Subcutaneous abdominal adipose tissue (tissue), 5 donors: ENCODE measurements at regions not wholly inside any gene's neighbourhood (a gene's known extent, or its start where the extent isn't known, plus 50 kb on each side); places are given as distances from the start of the nearest gene placed in this dataset.

ENCODE experiments used
- H3K27ac ChIP-seq: one replicate; pipeline ENCODE4 v1.7.0; 2013; ENCODE audit warnings: low read depth, mild to moderate bottlenecking, inconsistent platforms, low read length, moderate library complexity
- H3K27me3 ChIP-seq, 5 donors: one replicate each; pipeline ENCODE4 v1.7.0; 2013; ENCODE audit warnings: low read length in 5 of 5, inconsistent platforms in 1 of 5; ENCODE audit not compliant: control insufficient read depth in 5 of 5, insufficient read depth in 4 of 5
- H3K36me3 ChIP-seq, 5 donors: one replicate each; pipeline ENCODE4 v1.7.0; 2013; ENCODE audit warnings: low read length in 5 of 5; ENCODE audit not compliant: control insufficient read depth in 5 of 5, insufficient read depth in 5 of 5
- H3K4me1 ChIP-seq, 5 donors: one replicate each; pipeline ENCODE4 v1.7.0; 2013; ENCODE audit warnings: low read length in 5 of 5, mild to moderate bottlenecking in 3 of 5, moderate library complexity in 1 of 5; ENCODE audit not compliant: control insufficient read depth in 5 of 5, insufficient read depth in 5 of 5
- H3K4me3 ChIP-seq, 5 donors: one replicate each; pipeline ENCODE4 v1.7.0; 2013; ENCODE audit warnings: low read length in 5 of 5, low read depth in 1 of 5
- H3K9ac ChIP-seq, 5 donors: one replicate each; pipeline ENCODE4 v1.7.0; 2013; ENCODE audit warnings: low read length in 5 of 5, mild to moderate bottlenecking in 4 of 5, moderate library complexity in 3 of 5
- H3K9me3 ChIP-seq, 5 donors: one replicate each; pipeline ENCODE4 v1.7.0; 2013; ENCODE audit warnings: low read length in 5 of 5; ENCODE audit not compliant: control insufficient read depth in 5 of 5
- donor health status: healthy.
- donor health status: healthy.
- donor health status: healthy.
- donor health status: healthy.
- donor health status: healthy.

GRCh38 chr15:62482785-62483429 lies 317.8 kb upstream of the C2CD4B start:
- Histone ChIP-seq H3K9me3 (no peaks in the 10 kb centered on the region), H3K4me1 (peaks cover 4 to 49% (median 34%) of the 10 kb centered on the region in 5 donors), H3K27ac (peak overlapping the region; percentile 75), H3K36me3 (no peaks in the 10 kb centered on the region), H3K4me3 (no peak overlapping the region), H3K27me3 (no peaks in the 10 kb centered on the region), H3K9ac (no peak overlapping the region)

DNA sequence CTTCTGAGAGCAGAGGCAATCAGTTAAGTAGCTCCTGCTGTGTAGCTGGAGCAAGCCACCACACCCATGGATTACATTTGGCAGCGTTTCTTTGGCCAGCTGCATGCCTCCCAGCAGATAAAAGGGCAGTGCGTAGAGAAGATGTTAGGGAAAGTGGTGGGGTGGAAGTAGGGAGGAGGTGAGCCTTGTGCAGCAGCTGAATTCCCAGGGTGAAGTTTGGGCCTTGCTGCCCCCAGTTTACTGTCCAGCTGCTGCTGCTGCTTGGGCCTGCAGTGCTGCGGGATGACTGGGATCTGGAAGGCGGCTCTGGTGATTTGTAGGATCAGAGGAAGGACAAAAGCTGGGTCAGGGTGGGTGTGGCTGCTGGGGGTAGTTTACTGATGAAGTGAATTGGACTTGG lies 318.7 kb upstream of the C2CD4B start:
- no peak overlapping the region for H3K9ac ChIP-seq
- H3K27ac ChIP-seq: peak overlapping the region; percentile 75
- peaks cover 4 to 45% (median 31%) of the 10 kb centered on the region in 5 donors for H3K4me1 ChIP-seq

GRCh38 chr15:62485170-62485720 lies 320.2 kb upstream of the C2CD4B start:
- H3K4me1 ChIP-seq: peaks cover 4 to 45% (median 34%) of the 10 kb centered on the region in 5 donors
- H3K9ac ChIP-seq: peak overlapping the region in 1 of 5 donors; percentile 36
- H3K4me3 ChIP-seq: no peak overlapping the region
- H3K9me3 ChIP-seq: no peaks in the 10 kb centered on the region
- no peaks in the 10 kb centered on the region for H3K27me3 ChIP-seq
- peak overlapping the region; percentile 75 for H3K27ac ChIP-seq
- no peaks in the 10 kb centered on the region for H3K36me3 ChIP-seq

More for the DNA sequence above, 318.7 kb upstream of the C2CD4B start:
- Histone ChIP-seq H3K9me3 (no peaks in the 10 kb centered on the region), H3K4me3 (no peak overlapping the region), H3K36me3 (no peaks in the 10 kb centered on the region), H3K27me3 (no peaks in the 10 kb centered on the region)

GRCh38 chr15:62486041-62486440 lies 321.0 kb upstream of the C2CD4B start:
- Histone ChIP-seq H3K4me1 (peaks cover 4 to 49% (median 34%) of the 10 kb centered on the region in 5 donors), H3K36me3 (no peaks in the 10 kb centered on the region), H3K9me3 (no peaks in the 10 kb centered on the region), H3K27ac (peak overlapping the region; percentile 75), H3K4me3 (no peak overlapping the region), H3K9ac (peak overlapping the region in 1 of 5 donors; percentile 36), H3K27me3 (no peaks in the 10 kb centered on the region)

DNA sequence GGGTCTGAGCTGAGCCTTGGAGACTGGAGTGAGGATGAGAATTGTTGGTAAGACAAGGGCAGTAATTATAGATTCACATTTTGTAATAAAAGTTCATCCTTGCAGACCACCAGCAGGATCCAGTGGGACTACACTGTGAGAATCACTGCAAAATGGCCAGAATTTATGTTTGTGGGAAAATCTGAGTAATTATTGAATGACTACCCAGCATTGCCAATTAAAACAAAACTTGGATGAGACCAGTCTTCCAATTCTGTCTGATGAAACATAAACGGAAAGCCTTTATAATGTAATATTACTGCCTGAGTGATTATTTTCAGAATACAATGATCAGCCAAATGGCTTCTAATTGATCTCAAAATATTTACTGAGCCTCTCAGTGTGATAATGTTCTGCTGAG lies 323.3 kb upstream of the C2CD4B start:
- Histone ChIP-seq H3K36me3 (no peaks in the 10 kb centered on the region), H3K9me3 (no peaks in the 10 kb centered on the region), H3K4me3 (no peak overlapping the region), H3K27ac (peak overlapping the region; percentile 39), H3K27me3 (no peaks in the 10 kb centered on the region), H3K9ac (no peak overlapping the region), H3K4me1 (peaks cover 2 to 53% (median 39%) of the 10 kb centered on the region in 5 donors)

GRCh38 chr15:62491642-62492041 lies 326.6 kb upstream of the C2CD4B start:
- Histone ChIP-seq H3K9ac (no peak overlapping the region), H3K9me3 (no peaks in the 10 kb centered on the region)

DNA sequence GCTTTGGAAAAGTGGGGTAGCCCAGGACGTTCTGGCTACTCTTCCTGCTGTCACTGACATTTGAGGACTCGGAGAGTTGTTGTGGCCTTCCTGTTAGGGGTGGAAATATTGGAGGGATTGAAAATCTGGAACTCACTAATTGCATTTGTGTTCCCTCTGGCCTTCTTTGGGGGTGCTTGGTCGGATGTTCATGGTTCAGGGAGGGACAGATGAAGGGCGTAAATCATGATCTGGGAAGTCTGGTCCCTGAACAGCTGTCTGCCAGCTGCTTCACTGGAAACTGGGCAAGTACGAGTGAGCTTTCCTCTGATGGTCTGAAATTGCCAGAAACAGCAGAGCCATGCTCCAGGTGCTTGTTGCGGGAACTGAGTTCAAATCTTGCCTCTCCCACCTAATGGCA lies 327.8 kb upstream of the C2CD4B start:
- Histone ChIP-seq H3K9me3 (no peaks in the 10 kb centered on the region), H3K4me1 (peaks cover 11 to 56% (median 51%) of the 10 kb centered on the region in 5 donors), H3K9ac (no peak overlapping the region)

More at GRCh38 chr15:62491642-62492041, 326.6 kb upstream of the C2CD4B start:
- Histone ChIP-seq H3K27me3 (no peaks in the 10 kb centered on the region), H3K36me3 (no peaks in the 10 kb centered on the region), H3K4me3 (no peak overlapping the region), H3K4me1 (peaks cover 11 to 49% (median 43%) of the 10 kb centered on the region in 5 donors), H3K27ac (peak overlapping the region; percentile 58)

GRCh38 chr15:62494197-62494596 lies 329.1 kb upstream of the C2CD4B start:
- Histone ChIP-seq H3K4me1 (peaks cover 11 to 68% (median 58%) of the 10 kb centered on the region in 5 donors), H3K27me3 (no peaks in the 10 kb centered on the region), H3K4me3 (no peak overlapping the region)

More for the DNA sequence above, 327.8 kb upstream of the C2CD4B start:
- H3K27ac ChIP-seq: peak overlapping the region; percentile 84
- no peaks in the 10 kb centered on the region for H3K36me3 ChIP-seq
- no peak overlapping the region for H3K4me3 ChIP-seq
- no peaks in the 10 kb centered on the region for H3K27me3 ChIP-seq

DNA sequence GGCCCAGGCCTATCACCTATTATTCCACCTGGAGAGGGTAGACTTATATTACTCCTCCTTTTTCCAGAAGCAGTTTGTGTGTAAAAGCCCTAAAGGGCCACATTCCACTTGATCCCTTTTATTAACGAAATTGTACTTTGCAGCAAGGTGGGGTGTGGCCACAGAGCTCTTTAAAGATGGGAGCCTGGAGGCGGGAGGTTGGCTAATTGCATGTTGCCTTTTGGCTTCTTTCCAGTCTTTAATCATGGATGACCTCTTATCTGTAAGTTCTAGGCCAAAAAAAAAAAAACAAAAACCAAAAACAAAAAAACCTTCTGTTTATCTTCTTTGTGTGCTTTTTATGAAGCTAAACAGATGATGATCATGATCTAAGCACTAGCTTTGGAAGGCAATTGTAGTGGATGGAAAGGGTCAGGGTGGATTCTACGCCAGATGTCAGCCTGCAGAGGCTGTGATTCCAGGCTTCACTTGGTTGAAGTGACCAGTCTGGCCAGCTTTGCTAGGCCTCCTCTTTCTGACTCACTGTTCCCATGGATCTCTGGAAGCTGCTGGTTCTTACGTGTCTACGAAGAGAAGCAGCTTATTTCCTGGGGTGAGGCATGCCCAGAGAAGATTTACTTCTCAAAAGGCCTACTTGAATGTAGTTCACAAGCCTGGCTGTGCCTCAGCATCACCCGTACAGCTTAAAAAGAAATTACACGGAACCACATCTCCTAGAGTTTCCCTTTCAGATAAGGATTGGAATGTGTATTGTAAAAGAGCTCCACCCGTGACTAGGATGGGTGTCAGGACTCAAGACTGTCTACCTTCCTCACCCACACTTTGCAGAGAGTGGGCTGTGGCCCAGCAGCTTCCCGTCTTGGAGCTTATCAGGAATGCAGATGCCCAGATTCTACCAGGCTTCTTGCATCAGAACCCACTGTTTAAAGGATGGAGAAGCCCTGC lies 330.9 kb upstream of the C2CD4B start:
- peak overlapping the region in 2 of 5 donors; percentile 1 to 11 for H3K9ac ChIP-seq
- no peak overlapping the region for H3K4me3 ChIP-seq
- no peaks in the 10 kb centered on the region for H3K27me3 ChIP-seq
- H3K4me1 ChIP-seq: peaks cover 14 to 82% (median 68%) of the 10 kb centered on the region in 5 donors
- no peaks in the 10 kb centered on the region for H3K36me3 ChIP-seq
- no peaks in the 10 kb centered on the region for H3K9me3 ChIP-seq
- H3K27ac ChIP-seq: peak overlapping the region; percentile 84

More at GRCh38 chr15:62494197-62494596, 329.1 kb upstream of the C2CD4B start:
- Histone ChIP-seq H3K27ac (peak overlapping the region; percentile 84), H3K36me3 (no peaks in the 10 kb centered on the region), H3K9me3 (no peaks in the 10 kb centered on the region), H3K9ac (no peak overlapping the region)
